GM13976 (cell line): ENCODE measurements at regions not wholly inside any gene's neighbourhood (a gene's known extent, or its start where the extent isn't known, plus 50 kb on each side); places are given as distances from the start of the nearest gene placed in this dataset.

Source experiments
- DNase-seq: peaks from one replicate; pipeline ENCODE4 v3.0.0; 2012; ENCODE audit warnings: low spot score
- in situ Hi-C: fragments of 300-500 bp; cut with MboI; formaldehyde crosslinking; loops from one replicate; pipeline ENCODE4 v1.12.0; 2022; ENCODE audit warnings: low sequenced_read_pairs, mixed read lengths, inconsistent platforms; ENCODE audit not compliant: unreplicated experiment
- TF ChIP-seq, protein P1 (sequence below): IDR thresholded peaks from 2 replicates; pipeline ENCODE4 v1.5.1; 2012; ENCODE audit warnings: borderline replicate concordance, mild to moderate bottlenecking; ENCODE audit not compliant: insufficient read depth; ENCODE audit errors: extremely low read depth, missing control alignments, control extremely low read depth

DNA sequence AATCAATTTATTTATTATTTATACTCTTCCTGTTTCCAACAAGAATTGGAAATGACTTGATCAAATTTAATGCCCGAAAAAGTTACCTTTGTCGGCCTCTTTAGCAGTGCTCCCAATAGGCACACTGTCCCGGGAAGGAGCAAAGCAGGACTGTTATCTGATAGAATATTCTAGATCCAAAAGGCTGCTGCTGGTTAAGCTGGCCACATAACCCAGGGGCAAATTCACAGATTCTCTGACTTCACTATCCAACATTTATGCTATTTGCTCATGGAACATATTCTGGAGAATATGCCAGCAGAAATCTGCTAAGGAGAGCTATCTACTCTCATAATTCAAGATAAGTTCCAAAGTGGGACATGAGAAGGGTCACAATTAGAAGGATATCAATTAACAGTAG, 100.2 kb upstream of the DMAC1 start:
- in situ Hi-C loops = no loop called here

DNA sequence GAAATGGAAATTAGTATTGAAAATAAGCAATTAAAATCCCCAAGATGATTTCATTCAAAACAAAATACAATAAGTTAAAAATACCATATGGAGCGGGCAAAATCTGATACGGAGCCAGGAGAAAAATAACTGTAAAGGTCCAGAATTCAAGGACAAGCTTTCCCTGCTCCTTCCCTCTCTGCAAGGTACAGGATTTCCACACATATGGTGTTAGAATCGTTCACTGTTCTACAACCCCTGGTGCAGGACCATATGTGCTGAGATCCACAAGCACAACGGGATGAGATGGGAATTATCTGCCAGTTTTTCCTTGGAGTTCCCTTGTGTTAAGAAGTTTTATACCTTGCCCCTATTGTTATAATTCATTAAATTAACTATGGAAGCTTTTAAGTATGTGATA, 94.7 kb upstream of the DMAC1 start:
- TF ChIP-seq, protein P1, sequence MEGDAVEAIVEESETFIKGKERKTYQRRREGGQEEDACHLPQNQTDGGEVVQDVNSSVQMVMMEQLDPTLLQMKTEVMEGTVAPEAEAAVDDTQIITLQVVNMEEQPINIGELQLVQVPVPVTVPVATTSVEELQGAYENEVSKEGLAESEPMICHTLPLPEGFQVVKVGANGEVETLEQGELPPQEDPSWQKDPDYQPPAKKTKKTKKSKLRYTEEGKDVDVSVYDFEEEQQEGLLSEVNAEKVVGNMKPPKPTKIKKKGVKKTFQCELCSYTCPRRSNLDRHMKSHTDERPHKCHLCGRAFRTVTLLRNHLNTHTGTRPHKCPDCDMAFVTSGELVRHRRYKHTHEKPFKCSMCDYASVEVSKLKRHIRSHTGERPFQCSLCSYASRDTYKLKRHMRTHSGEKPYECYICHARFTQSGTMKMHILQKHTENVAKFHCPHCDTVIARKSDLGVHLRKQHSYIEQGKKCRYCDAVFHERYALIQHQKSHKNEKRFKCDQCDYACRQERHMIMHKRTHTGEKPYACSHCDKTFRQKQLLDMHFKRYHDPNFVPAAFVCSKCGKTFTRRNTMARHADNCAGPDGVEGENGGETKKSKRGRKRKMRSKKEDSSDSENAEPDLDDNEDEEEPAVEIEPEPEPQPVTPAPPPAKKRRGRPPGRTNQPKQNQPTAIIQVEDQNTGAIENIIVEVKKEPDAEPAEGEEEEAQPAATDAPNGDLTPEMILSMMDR = no peak
- no peak for DNase-seq
- in situ Hi-C loops = no loop called here

More for the DNA sequence above, 100.2 kb upstream of the DMAC1 start:
- TF ChIP-seq, protein P1 = no peak
- DNase-seq = no peak

- no peak for DNase-seq
- TF ChIP-seq, protein P1 = no peak
- in situ Hi-C loops = no loop called here
Observed at GRCh38 chr9:7892975-7893374, 93.4 kb upstream of the DMAC1 start.

GRCh38 chr9:7879551-7880245, 80.1 kb upstream of the DMAC1 start:
- TF ChIP-seq, protein P1 = no peak
- no peak for DNase-seq
- in situ Hi-C loops = no loop called here

GRCh38 chr9:7871977-7872730, 72.6 kb upstream of the DMAC1 start:
- no peak for DNase-seq
- in situ Hi-C loops = no loop called here
- TF ChIP-seq, protein P1 = no peak

- DNase-seq = no peak
- TF ChIP-seq, protein P1 = no peak
- in situ Hi-C loops = no loop called here
Observed at GRCh38 chr9:7869340-7869739, 69.8 kb upstream of the DMAC1 start.
